Transverse colon (tissue), 4 donors: ENCODE measurements at regions not wholly inside any gene's neighbourhood (a gene's known extent, or its start where the extent isn't known, plus 50 kb on each side); places are given as distances from the start of the nearest gene placed in this dataset.

Experiments used
- DNase-seq: peaks from one replicate; pipeline ENCODE4 v3.0.0-alpha.2; 2019
- H3K27ac ChIP-seq, 4 donors: fragments of 200-600 bp; sonication (generic); 2 replicates each; pipeline ENCODE4 v1.5.1; 2016 to 2018; ENCODE audit warnings: inconsistent platforms in 4 of 4
- H3K27me3 ChIP-seq: fragments of 200-600 bp; sonication (generic); 2 replicates; pipeline ENCODE4 v1.5.1; 2017; ENCODE audit warnings: inconsistent platforms
- H3K36me3 ChIP-seq, 4 donors: fragments of 200-600 bp; sonication (generic); 2 replicates each; pipeline ENCODE4 v1.5.1; 2017 to 2019; ENCODE audit warnings: inconsistent platforms in 4 of 4
- H3K4me1 ChIP-seq, 4 donors: fragments of 200-600 bp; sonication (generic); 2 replicates each; pipeline ENCODE4 v1.5.1; 2017 to 2020; ENCODE audit warnings: inconsistent platforms in 4 of 4
- H3K4me3 ChIP-seq, 4 donors: fragments of 200-600 bp; sonication (generic); 1 replicate in 1 of 4; 2 replicates in 3 of 4; pipeline versions ENCODE4 v1.5.1 to v1.6.1; 2017 to 2019; ENCODE audit warnings: inconsistent platforms in 4 of 4
- H3K9me3 ChIP-seq, 2 donors: fragments of 200-600 bp; sonication (generic); 2 replicates each; pipeline ENCODE4 v1.5.1; 2017 to 2019; ENCODE audit warnings: inconsistent platforms in 2 of 2
- EP300 ChIP-seq: sonication (generic); formaldehyde crosslinking; IDR thresholded peaks from one replicate; pipeline ENCODE4 v1.6.1; 2017; ENCODE audit warnings: antibody characterized with exemption, low read depth
- POLR2A ChIP-seq: fragments of 450-650 bp; IDR thresholded peaks from one replicate; pipeline ENCODE4 v1.6.1; 2016; ENCODE audit warnings: antibody characterized with exemption, mild to moderate bottlenecking, moderate library complexity
- POLR2AphosphoS5 ChIP-seq, 3 donors: sonication (generic); formaldehyde crosslinking; IDR thresholded peaks; one replicate each; pipeline ENCODE4 v1.6.1; 2016; ENCODE audit warnings: antibody characterized with exemption in 3 of 3
- WGBS, 2 donors: methylation state at CpG; one replicate each; pipeline ENCODE4 v1.1.5; 2018; ENCODE audit warnings: low coverage in 1 of 2; 5-methylcytosine and 5-hydroxymethylcytosine counted together
- in situ Hi-C, 4 donors: fragments of 200-750 bp; cut with MboI; loops; one replicate each; pipeline versions ENCODE4 v1.15.0 to v1.15.1; 2017; ENCODE audit warnings: low sequenced_read_pairs in 3 of 4, low pct_ligation_motif_present in 1 of 4, low pct_unique_long_range_greater_than_20kb in 1 of 4
- intact Hi-C: fragments of 100-400 bp; cut with DNase I; formaldehyde crosslinking; loops from one replicate; pipeline ENCODE4 v1.15.1; 2023; ENCODE audit warnings: low total_unique reads
- TF ChIP-seq, protein P1 (sequence below), 5 experiments: fragments of 200-600 bp in 3 of 5; fragments of 450-650 bp in 2 of 5; sonication (generic) in 3 of 5; IDR thresholded peaks; 1 replicate in 2 of 5; 2 replicates in 3 of 5; pipeline ENCODE4 v1.5.1; 2016 to 2017; ENCODE audit warnings: antibody characterized with exemption in 5 of 5, inconsistent platforms in 3 of 5, mild to moderate bottlenecking in 2 of 5, moderate library complexity in 1 of 5

DNA sequence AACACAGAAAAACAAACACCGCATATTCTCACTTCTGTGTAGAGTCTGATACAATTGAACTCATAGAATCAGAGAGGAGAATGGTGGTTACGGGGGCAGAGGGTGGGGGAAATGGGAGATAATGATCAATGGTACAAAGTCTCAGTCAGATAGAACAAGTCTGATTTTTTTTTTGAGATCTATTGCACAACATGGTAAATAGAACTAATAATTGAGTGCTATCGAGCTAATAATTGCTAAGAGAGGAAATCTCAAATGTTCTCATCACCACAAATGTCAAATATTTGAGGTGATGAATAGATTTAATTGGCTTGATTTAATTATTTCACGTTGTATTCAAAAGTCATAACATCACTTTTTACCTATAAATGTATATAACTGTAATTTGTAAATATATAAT is 121.0 kb upstream of the SPIN1 start:
- H3K4me3 ChIP-seq = no peak overlapping the region
- H3K4me1 ChIP-seq = no peaks in the 10 kb centered on the region
- H3K27ac ChIP-seq = no peak overlapping the region
- no peaks in the 10 kb centered on the region for H3K36me3 ChIP-seq
- in situ Hi-C loops (no loop called here), intact Hi-C loops (no loop called here)
- no peaks in the 10 kb centered on the region for H3K27me3 ChIP-seq
- no peak for DNase-seq
- 80 to 85% methylated on average over 4 of the region's 4 CpGs for WGBS, 2 donors
- no peaks in the 10 kb centered on the region for H3K9me3 ChIP-seq
- TF ChIP-seq, protein P1, sequence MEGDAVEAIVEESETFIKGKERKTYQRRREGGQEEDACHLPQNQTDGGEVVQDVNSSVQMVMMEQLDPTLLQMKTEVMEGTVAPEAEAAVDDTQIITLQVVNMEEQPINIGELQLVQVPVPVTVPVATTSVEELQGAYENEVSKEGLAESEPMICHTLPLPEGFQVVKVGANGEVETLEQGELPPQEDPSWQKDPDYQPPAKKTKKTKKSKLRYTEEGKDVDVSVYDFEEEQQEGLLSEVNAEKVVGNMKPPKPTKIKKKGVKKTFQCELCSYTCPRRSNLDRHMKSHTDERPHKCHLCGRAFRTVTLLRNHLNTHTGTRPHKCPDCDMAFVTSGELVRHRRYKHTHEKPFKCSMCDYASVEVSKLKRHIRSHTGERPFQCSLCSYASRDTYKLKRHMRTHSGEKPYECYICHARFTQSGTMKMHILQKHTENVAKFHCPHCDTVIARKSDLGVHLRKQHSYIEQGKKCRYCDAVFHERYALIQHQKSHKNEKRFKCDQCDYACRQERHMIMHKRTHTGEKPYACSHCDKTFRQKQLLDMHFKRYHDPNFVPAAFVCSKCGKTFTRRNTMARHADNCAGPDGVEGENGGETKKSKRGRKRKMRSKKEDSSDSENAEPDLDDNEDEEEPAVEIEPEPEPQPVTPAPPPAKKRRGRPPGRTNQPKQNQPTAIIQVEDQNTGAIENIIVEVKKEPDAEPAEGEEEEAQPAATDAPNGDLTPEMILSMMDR (IDR thresholded peaks at IDR 0.05) = no peak
- TF ChIP-seq EP300 (no peak), POLR2A (no peak), POLR2AphosphoS5 (IDR thresholded peaks at IDR 0.05) (no peak)

DNA sequence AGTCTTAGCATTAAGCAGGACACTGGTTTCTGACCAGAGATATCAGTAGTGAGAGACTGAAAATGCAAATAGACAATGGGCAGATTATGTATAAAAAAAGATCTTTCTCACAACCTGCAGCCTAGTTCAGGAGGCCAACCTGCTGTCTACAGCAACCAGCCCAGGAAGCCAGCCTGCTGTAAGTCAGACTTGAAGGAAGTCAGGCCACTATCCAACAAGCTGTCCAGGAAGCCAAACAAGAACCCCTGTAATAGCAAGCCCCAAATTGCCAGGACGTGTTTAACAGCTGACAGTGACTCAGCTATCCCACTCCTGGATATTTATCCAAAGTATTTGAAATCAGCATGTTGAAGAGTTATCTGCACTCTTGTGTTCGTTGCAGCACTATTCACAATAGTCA is 121.8 kb upstream of the SPIN1 start:
- in situ Hi-C loops = no loop called here
- DNase-seq = no peak
- no peaks in the 10 kb centered on the region for H3K4me1 ChIP-seq
- no peaks in the 10 kb centered on the region for H3K27me3 ChIP-seq
- H3K36me3 ChIP-seq = no peaks in the 10 kb centered on the region
- intact Hi-C loops = no loop called here
- no peak overlapping the region for H3K4me3 ChIP-seq
- H3K9me3 ChIP-seq = no peaks in the 10 kb centered on the region
- 53 to 56% methylated on average over 2 of the region's 2 CpGs for WGBS, 2 donors
- TF ChIP-seq, protein P1 (IDR thresholded peaks at IDR 0.05) = no peak
- TF ChIP-seq EP300 = no peak
- no peak for TF ChIP-seq POLR2A
- TF ChIP-seq POLR2AphosphoS5 (IDR thresholded peaks at IDR 0.05) = no peak
- H3K27ac ChIP-seq = no peak overlapping the region

DNA sequence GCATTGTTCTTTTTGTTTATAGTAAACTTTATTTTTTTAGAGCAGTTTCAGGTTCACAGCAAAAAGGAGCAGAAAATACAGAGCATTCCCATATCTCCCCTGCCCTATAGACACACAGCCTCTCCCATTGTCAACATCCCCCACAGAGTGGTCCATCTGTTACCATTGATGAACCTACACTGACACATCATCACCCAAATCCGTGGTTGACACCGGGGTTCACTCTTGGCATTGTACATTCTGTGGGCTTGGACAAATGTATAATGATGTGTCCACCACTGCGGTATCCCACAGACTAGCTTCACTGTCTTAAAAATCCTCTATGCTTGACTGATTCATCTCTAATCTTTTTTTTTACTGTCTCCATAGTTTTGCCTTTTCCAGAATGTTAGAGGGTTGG is 120.7 kb upstream of the SPATA31C2 start:
- no peak overlapping the region for H3K4me3 ChIP-seq
- H3K27me3 ChIP-seq = no peaks in the 10 kb centered on the region
- no peak overlapping the region for H3K27ac ChIP-seq
- in situ Hi-C loops (no loop called here), intact Hi-C loops (no loop called here)
- H3K4me1 ChIP-seq = peaks cover 0 to 15% (median 4%) of the 10 kb centered on the region in 4 donors
- H3K36me3 ChIP-seq = no peaks in the 10 kb centered on the region
- DNase-seq = no peak
- WGBS, 2 donors = 71% methylated on average over 3 of the region's 3 CpGs; no CpG with 5 or more reads in 1 of the 2 donors
- TF ChIP-seq POLR2A (no peak), EP300 (no peak)
- no peaks in the 10 kb centered on the region for H3K9me3 ChIP-seq

DNA sequence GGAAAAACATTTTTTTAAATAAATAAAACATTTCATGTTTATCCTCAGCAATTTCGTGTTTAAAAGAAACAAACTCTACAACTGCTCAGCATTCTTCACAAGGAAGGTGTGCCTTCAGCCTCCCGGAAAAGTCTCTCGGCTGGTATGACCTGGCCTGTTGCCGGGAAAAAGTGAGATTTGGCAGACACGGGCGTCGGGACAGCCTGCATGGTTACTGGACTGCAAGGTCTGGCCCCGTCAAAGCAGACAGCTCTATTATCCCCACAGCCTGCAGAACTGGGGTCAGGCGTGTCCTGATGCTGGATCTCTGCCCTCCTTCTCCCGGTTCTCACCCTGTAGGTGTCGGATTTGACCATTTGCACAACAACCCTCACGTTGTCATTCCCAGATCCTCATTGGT is 120.3 kb upstream of the SPATA31C2 start:
- peak in 2 of 3 donors; percentile 63 to 73 for TF ChIP-seq POLR2AphosphoS5 (IDR thresholded peaks at IDR 0.05)
- no peak for TF ChIP-seq POLR2A
- peak; percentile 18 for DNase-seq
- 48 to 51% methylated on average over 10 to 12 of the region's 12 CpGs for WGBS, 2 donors
- H3K27ac ChIP-seq = peak overlapping the region in 1 of 4 donors; percentile 20
- no peak overlapping the region for H3K4me3 ChIP-seq
- no peaks in the 10 kb centered on the region for H3K36me3 ChIP-seq
- intact Hi-C loops = no loop called here
- in situ Hi-C loops = no loop called here
- H3K4me1 ChIP-seq = peaks cover 0 to 15% (median 4%) of the 10 kb centered on the region in 4 donors
- no peaks in the 10 kb centered on the region for H3K9me3 ChIP-seq
- H3K27me3 ChIP-seq = no peaks in the 10 kb centered on the region

DNA sequence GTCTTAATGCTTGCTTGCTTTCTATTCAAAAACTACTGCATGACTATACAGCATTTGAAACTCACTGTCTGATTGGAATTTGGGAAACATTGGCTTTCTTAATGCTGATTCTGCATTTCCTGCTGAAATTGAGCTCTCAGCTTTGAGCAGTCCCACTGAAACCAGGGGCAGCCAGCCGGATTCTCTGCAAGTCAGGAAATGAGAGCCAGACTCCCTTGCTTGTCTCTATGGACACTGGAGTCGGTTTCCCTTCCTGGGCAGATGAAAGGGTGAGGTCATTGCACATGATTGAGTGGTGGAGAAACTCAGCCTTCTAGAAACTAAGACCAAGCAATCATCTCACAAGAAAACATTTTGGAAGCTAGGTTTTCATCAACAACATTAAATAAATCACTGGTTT is 119.7 kb upstream of the SPATA31C2 start:
- TF ChIP-seq EP300 (no peak), POLR2A (no peak), POLR2AphosphoS5 (IDR thresholded peaks at IDR 0.05) (no peak)
- TF ChIP-seq, protein P1 (IDR thresholded peaks at IDR 0.05) = no peak
- Histone ChIP-seq H3K4me3 (no peak overlapping the region), H3K9me3 (no peaks in the 10 kb centered on the region), H3K4me1 (peaks cover 0 to 15% (median 4%) of the 10 kb centered on the region in 4 donors), H3K36me3 (no peaks in the 10 kb centered on the region), H3K27me3 (no peaks in the 10 kb centered on the region), H3K27ac (peak overlapping the region in 2 of 4 donors; percentile 15 to 20)
- intact Hi-C loops = no loop called here
- WGBS, 2 donors = 55% methylated on average over 2 of the region's 2 CpGs; no CpG with 5 or more reads in 1 of the 2 donors
- in situ Hi-C loops = no loop called here
- no peak for DNase-seq
